A673 (cell line): ENCODE measurements at regions not wholly inside any gene's neighbourhood (a gene's known extent, or its start where the extent isn't known, plus 50 kb on each side); places are given as distances from the start of the nearest gene placed in this dataset.

Experiments
- BruUV-seq: library from RNA; stranded (reverse); fragments of 400-500 nt; replicated peaks from 2 replicates; lab custom pipeline; 2021; lab: Mats Ljungman, UMichigan
- CTCF ChIA-PET: fragments of 300-600 bp; sonication (Branson Sonifier 250); formaldehyde crosslinking; loops from one replicate; lab custom pipeline; 2022; ENCODE audit warnings: antibody characterized with exemption; lab: Charles Lee
- POLR2A ChIA-PET: fragments of 300-600 bp; sonication (Branson Sonifier 250); formaldehyde crosslinking; loops from one replicate; lab custom pipeline; 2022; ENCODE audit warnings: antibody characterized with exemption; ENCODE audit not compliant: low non-redundant PET; lab: Charles Lee
- DNase-seq: peaks from one replicate; pipeline ENCODE4 v3.0.0-alpha.2; 2015; ENCODE audit warnings: low spot score
- H3K27ac ChIP-seq: fragments of 200-600 bp; sonication (generic); 2 replicates; pipeline ENCODE4 v1.5.1; 2016; ENCODE audit warnings: mixed run types, low read depth, mild to moderate bottlenecking, mixed read lengths, antibody characterized with exemption, low read length; ENCODE audit not compliant: poor library complexity, severe bottlenecking
- H3K27me3 ChIP-seq: fragments of 200-600 bp; sonication (generic); replicated peaks from 2 replicates; pipeline ENCODE4 v1.6.1; 2017; ENCODE audit warnings: mixed run types, low read depth, mild to moderate bottlenecking, mixed read lengths, antibody characterized with exemption, low read length; ENCODE audit not compliant: insufficient read depth, poor library complexity
- H3K36me3 ChIP-seq: fragments of 200-600 bp; sonication (generic); 2 replicates; pipeline ENCODE4 v1.6.1; 2016; ENCODE audit warnings: mixed run types, mild to moderate bottlenecking, mixed read lengths, antibody characterized with exemption, low read length; ENCODE audit not compliant: insufficient read depth, poor library complexity, severe bottlenecking
- H3K4me1 ChIP-seq: fragments of 200-600 bp; sonication (generic); 2 replicates; pipeline ENCODE4 v1.6.1; 2017; ENCODE audit warnings: mixed run types, mild to moderate bottlenecking, mixed read lengths, antibody characterized with exemption, low read length; ENCODE audit not compliant: insufficient read depth, poor library complexity, severe bottlenecking
- H3K4me3 ChIP-seq: fragments of 200-600 bp; sonication (generic); 2 replicates; pipeline ENCODE4 v1.5.1; 2016; ENCODE audit warnings: low read depth, mixed run types, mild to moderate bottlenecking, mixed read lengths, low read length; ENCODE audit not compliant: poor library complexity, severe bottlenecking
- H3K9me3 ChIP-seq: fragments of 200-600 bp; sonication (generic); 2 replicates; pipeline ENCODE4 v1.6.1; 2016; ENCODE audit warnings: mixed run types, low read depth, mild to moderate bottlenecking, mixed read lengths, antibody characterized with exemption, low read length; ENCODE audit not compliant: poor library complexity, severe bottlenecking
- CTCF ChIP-seq: fragments of 300-800, 200-600 bp; sonication (generic); conservative IDR thresholded peaks from 2 replicates; pipeline ENCODE4 v1.5.1; 2017; ENCODE audit warnings: low read depth, mild to moderate bottlenecking, antibody characterized with exemption, low read length, moderate library complexity, mixed read lengths
- EZH2 ChIP-seq: fragments of 200-600 bp; sonication (generic); IDR thresholded peaks from 2 replicates; pipeline ENCODE4 v1.6.1; 2017; ENCODE audit warnings: borderline replicate concordance, low read depth, mild to moderate bottlenecking, mixed read lengths, antibody characterized with exemption, low read length; ENCODE audit not compliant: poor library complexity, severe bottlenecking
- intact Hi-C: fragments of 100-400 bp; cut with micrococcal nuclease; formaldehyde crosslinking; loops from one replicate; pipeline ENCODE4 v1.10.0; 2022; ENCODE audit not compliant: unreplicated experiment

GRCh38 chr3:6220447-6220846 lies 640.5 kb upstream of the GRM7 start:
- no peak overlapping the region for H3K4me3 ChIP-seq
- H3K36me3 ChIP-seq, result no peaks in the 10 kb centered on the region
- no peaks in the 10 kb centered on the region for H3K9me3 ChIP-seq
- CTCF ChIA-PET, result no interaction called here
- intact Hi-C loops, result no loop called here
- H3K27me3 ChIP-seq, result peaks cover 3% of the 10 kb centered on the region
- no peaks in the 10 kb centered on the region for H3K4me1 ChIP-seq
- no peak overlapping the region for H3K27ac ChIP-seq
- no TSS peak for BruUV-seq
- DNase-seq, result no peak
- POLR2A ChIA-PET, result no interaction called here
- TF ChIP-seq EZH2, result no peak
- no peak for TF ChIP-seq CTCF

- CTCF ChIA-PET, result no interaction called here
- TF ChIP-seq CTCF (no peak), EZH2 (no peak)
- H3K4me3 ChIP-seq, result no peak overlapping the region
- no peak overlapping the region for H3K27ac ChIP-seq
- H3K9me3 ChIP-seq, result no peaks in the 10 kb centered on the region
- DNase-seq, result no peak
- BruUV-seq, result no TSS peak
- H3K4me1 ChIP-seq, result no peaks in the 10 kb centered on the region
- intact Hi-C loops, result no loop called here
- H3K36me3 ChIP-seq, result no peaks in the 10 kb centered on the region
- POLR2A ChIA-PET, result no interaction called here
- H3K27me3 ChIP-seq, result peaks cover 3% of the 10 kb centered on the region
Observed at GRCh38 chr3:6222069-6222468, 638.8 kb upstream of the GRM7 start.

GRCh38 chr3:6223572-6223971 lies 637.3 kb upstream of the GRM7 start:
- H3K36me3 ChIP-seq, result no peaks in the 10 kb centered on the region
- no peaks in the 10 kb centered on the region for H3K9me3 ChIP-seq
- BruUV-seq, result no TSS peak
- TF ChIP-seq EZH2, result no peak
- no peak for TF ChIP-seq CTCF
- CTCF ChIA-PET, result no interaction called here
- DNase-seq, result no peak
- no peak overlapping the region for H3K27ac ChIP-seq
- H3K4me3 ChIP-seq, result no peak overlapping the region
- intact Hi-C loops, result no loop called here
- H3K27me3 ChIP-seq, result peaks cover 3% of the 10 kb centered on the region
- H3K4me1 ChIP-seq, result no peaks in the 10 kb centered on the region
- POLR2A ChIA-PET, result no interaction called here
